Fibroblast of lung (primary cell): ENCODE measurements at regions not wholly inside any gene's neighbourhood (a gene's known extent, or its start where the extent isn't known, plus 50 kb on each side); places are given as distances from the start of the nearest gene placed in this dataset.

Experiments
- DNase-seq, 2 donors: peaks; one replicate each; pipeline versions ENCODE4 v3.0.0 to v3.0.0-alpha.2; 2010; ENCODE audit warnings: low read depth in 2 of 2
- H2AFZ ChIP-seq: 2 replicates; pipeline ENCODE4 v1.5.1; 2012; ENCODE audit warnings: low read length, control low read depth, inconsistent platforms
- H3K27ac ChIP-seq: 2 replicates; pipeline ENCODE4 v1.5.1; 2011; ENCODE audit warnings: low read length, control low read depth; ENCODE audit not compliant: insufficient read depth
- H3K27me3 ChIP-seq: 2 replicates; pipeline ENCODE4 v1.5.1; 2011; ENCODE audit warnings: mild to moderate bottlenecking, low read length; ENCODE audit not compliant: control insufficient read depth, insufficient read depth
- H3K36me3 ChIP-seq: 2 replicates; pipeline ENCODE4 v1.5.1; 2011; ENCODE audit warnings: low read length; ENCODE audit not compliant: control insufficient read depth, insufficient read depth
- H3K4me1 ChIP-seq: 2 replicates; pipeline ENCODE4 v1.5.1; 2011; ENCODE audit warnings: low read length; ENCODE audit not compliant: control insufficient read depth, insufficient read depth; ENCODE audit errors: extremely low read depth
- H3K4me2 ChIP-seq: 2 replicates; pipeline ENCODE4 v1.5.1; 2011; ENCODE audit warnings: low read length, control low read depth; ENCODE audit not compliant: insufficient read depth; ENCODE audit errors: extremely low read depth
- H3K4me3 ChIP-seq, 4 experiments: fragments of 200-600 bp in 1 of 4; sonication (generic) in 1 of 4; replicated peaks in 1 of 4; 2 replicates each; pipeline ENCODE4 v1.5.1; 2011 to 2016; ENCODE audit warnings: low read length in 4 of 4, low read depth in 3 of 4, mild to moderate bottlenecking in 3 of 4, control low read depth in 2 of 4, inconsistent platforms in 1 of 4, mixed read lengths in 1 of 4; ENCODE audit not compliant: insufficient read depth in 1 of 4; ENCODE audit errors: control extremely low read depth in 1 of 4
- H3K79me2 ChIP-seq: 2 replicates; pipeline ENCODE4 v1.5.1; 2012; ENCODE audit warnings: mild to moderate bottlenecking, low read length, inconsistent platforms; ENCODE audit not compliant: control insufficient read depth, insufficient read depth
- H3K9ac ChIP-seq: 2 replicates; pipeline ENCODE4 v1.5.1; 2011; ENCODE audit warnings: mild to moderate bottlenecking, low read length, control low read depth; ENCODE audit not compliant: insufficient read depth
- H3K9me3 ChIP-seq: 2 replicates; pipeline ENCODE4 v1.5.1; 2012; ENCODE audit warnings: low read depth, low read length; ENCODE audit not compliant: control insufficient read depth, insufficient read depth
- H4K20me1 ChIP-seq: 2 replicates; pipeline ENCODE4 v1.5.1; 2011; ENCODE audit warnings: low read length; ENCODE audit not compliant: control insufficient read depth, insufficient read depth; ENCODE audit errors: extremely low read depth
- CTCF ChIP-seq, 2 donors: IDR thresholded peaks in 1 of 2; conservative IDR thresholded peaks in 1 of 2; 1 replicate in 1 of 2; 2 replicates in 1 of 2; pipeline ENCODE4 v1.5.1; 2011 to 2012; ENCODE audit warnings: low read length in 2 of 2, control low read depth in 1 of 2, inconsistent platforms in 1 of 2, low read depth in 1 of 2, mild to moderate bottlenecking in 1 of 2
- EZH2 ChIP-seq: IDR thresholded peaks from 2 replicates; pipeline ENCODE4 v1.5.1; 2012; ENCODE audit warnings: low read length, control low read depth, mild to moderate bottlenecking; ENCODE audit errors: missing control alignments

- Histone ChIP-seq H3K36me3 (no peaks in the 10 kb centered on the region), H3K9ac (no peak overlapping the region), H4K20me1 (no peaks in the 10 kb centered on the region), H3K4me3 (no peak overlapping the region), H3K4me2 (no peak overlapping the region), H2AFZ (no peak overlapping the region), H3K4me1 (peaks cover 9% of the 10 kb centered on the region), H3K9me3 (no peaks in the 10 kb centered on the region), H3K79me2 (no peaks in the 10 kb centered on the region), H3K27me3 (no peaks in the 10 kb centered on the region), H3K27ac (no peak overlapping the region)
- DNase-seq = peak in 1 of 2 donors; percentile 59
- TF ChIP-seq CTCF (conservative IDR thresholded peaks at IDR 0.05 in 1 of 2, IDR thresholded peaks at IDR 0.05 in 1 of 2; ENCODE audit: low read depth in 1 of 2, low read length in 2 of 2) (no peak), EZH2 (no peak)
Observed at GRCh38 chr17:31758646-31759045, 100.4 kb downstream of the COPRS start.

GRCh38 chr17:31757097-31757496, 101.9 kb downstream of the COPRS start:
- Histone ChIP-seq H3K4me1 (peaks cover 11% of the 10 kb centered on the region), H3K79me2 (no peaks in the 10 kb centered on the region), H3K9me3 (no peaks in the 10 kb centered on the region), H3K9ac (no peak overlapping the region), H3K36me3 (no peaks in the 10 kb centered on the region), H2AFZ (no peak overlapping the region), H3K4me2 (no peak overlapping the region), H3K27ac (no peak overlapping the region), H3K27me3 (no peaks in the 10 kb centered on the region), H3K4me3 (no peak overlapping the region), H4K20me1 (no peaks in the 10 kb centered on the region)
- TF ChIP-seq EZH2 (no peak), CTCF (conservative IDR thresholded peaks at IDR 0.05 in 1 of 2, IDR thresholded peaks at IDR 0.05 in 1 of 2; ENCODE audit: low read depth in 1 of 2, low read length in 2 of 2) (no peak)
- no peak for DNase-seq

- no peak for TF ChIP-seq EZH2
- TF ChIP-seq CTCF (conservative IDR thresholded peaks at IDR 0.05 in 1 of 2, IDR thresholded peaks at IDR 0.05 in 1 of 2; ENCODE audit: low read depth in 1 of 2, low read length in 2 of 2) = no peak
- Histone ChIP-seq H3K79me2 (no peaks in the 10 kb centered on the region), H3K27ac (peak overlapping the region; percentile 83), H3K9ac (no peak overlapping the region), H2AFZ (no peak overlapping the region), H3K36me3 (no peaks in the 10 kb centered on the region), H3K4me3 (no peak overlapping the region), H3K4me1 (peaks cover 12% of the 10 kb centered on the region), H3K4me2 (no peak overlapping the region), H3K27me3 (no peaks in the 10 kb centered on the region), H3K9me3 (no peaks in the 10 kb centered on the region), H4K20me1 (no peaks in the 10 kb centered on the region)
- DNase-seq = peak; percentile 92 to 93
Observed at GRCh38 chr17:31754239-31754945, 104.7 kb downstream of the COPRS start.
